ENCODE measurements at regions not wholly inside any gene's neighbourhood (a gene's known extent, or its start where the extent isn't known, plus 50 kb on each side); places are given as distances from the start of the nearest gene placed in this dataset.

- peak overlapping the region; percentile 11; the same call in 1 of the 2 replicates for H3K27ac ChIP-seq (ENCODE audit: control insufficient read depth, insufficient read depth)
- DNase-seq (ENCODE audit: low read depth, low spot score) (no peak), ATAC-seq (peak; percentile 87), FAIRE-seq (peak; percentile 57)
- ChIA-PET POLR2A (interaction anchor here (0.6 to 1.3 kb wide), 6 partner anchors 11 to 1729 kb away, joined by 3 to 4 read pairs (median 3); no protein-coding TSS in a partner anchor), CTCF (interaction anchor here (0.7 to 2.3 kb wide), 9 partner anchors 8 to 560 kb away, joined by 3 to 16 read pairs (median 3); no protein-coding TSS in a partner anchor), SMC1A (ENCODE audit: uncharacterized antibody, unreplicated experiment) (interaction anchor here (0.6 to 3.7 kb wide), 16 partner anchors 15 to 252 kb away, joined by 3 to 30 read pairs (median 6); partner anchors contain the start of gene SEMA6A), RAD21 (ENCODE audit: unreplicated experiment) (interaction anchor here (0.8 to 2.8 kb wide), 8 partner anchors 9 to 120 kb away, joined by 3 to 14 read pairs (median 4); no protein-coding TSS in a partner anchor)
- WGBS (ENCODE audit: insufficient coverage, insufficient replicate concordance, low lambda C conversion rate, missing lambda C conversion rate), result 3% methylated on average over 5 of the region's 5 CpGs
- H3K36me3 ChIP-seq (ENCODE audit: control insufficient read depth in 2 of 2, insufficient read depth in 2 of 2, low read length in 1 of 2), result no peaks in the 10 kb centered on the region
- peaks cover 25% of the 10 kb centered on the region for H3K4me1 ChIP-seq (ENCODE audit: control insufficient read depth, insufficient read depth, low read length)
- H3K27me3 ChIP-seq (replicated peaks in 1 of 2; ENCODE audit: control insufficient read depth in 2 of 2, insufficient read depth in 2 of 2, low read length in 1 of 2), result no peaks in the 10 kb centered on the region
- H3K4me3 ChIP-seq, result no peak overlapping the region; the same call in 1 of the 2 replicates
- no peak overlapping the region for H3K9ac ChIP-seq (ENCODE audit: control insufficient read depth, insufficient read depth, low read length)
- no peaks in the 10 kb centered on the region for H4K20me1 ChIP-seq (ENCODE audit: control insufficient read depth, insufficient read depth)
- peak overlapping the region; percentile 28; the same call in 1 of the 2 replicates for H2AFZ ChIP-seq (ENCODE audit: control insufficient read depth, low read depth, low read length)
- H3K9me3 ChIP-seq (replicated peaks; ENCODE audit: control insufficient read depth, insufficient read depth, low read length), result no peaks in the 10 kb centered on the region; the same call in 2 of the 3 replicates
- peak overlapping the region; percentile 75 for H3K4me2 ChIP-seq (ENCODE audit: control insufficient read depth, insufficient read depth)
- BruUV-seq (replicated peaks), result no TSS peak
- in situ Hi-C loops (cut with MboI) (no loop called here), intact Hi-C loops (cut with micrococcal nuclease; ENCODE audit: unreplicated experiment) (no loop called here)
- H3K79me2 ChIP-seq (ENCODE audit: control insufficient read depth, insufficient read depth, low read length), result no peaks in the 10 kb centered on the region
- TF ChIP-seq SP1 (IDR thresholded peaks at IDR 0.05; ENCODE audit: low read depth, low read length), result peak; percentile 19
- 0 out of 2 replicates have a peak, but pooled peaks have one; percentile 23 for TF ChIP-seq MEF2A (IDR thresholded peaks at IDR 0.05; ENCODE audit: insufficient read depth, low read depth, low read length)
- peak; percentile 96 for TF ChIP-seq IRF4 (IDR thresholded peaks at IDR 0.05; ENCODE audit: low read depth, low read length)
- peak; percentile 82 to 83 for TF ChIP-seq IKZF2 (IDR thresholded peaks at IDR 0.05)
- TF ChIP-seq JUNB (IDR thresholded peaks at IDR 0.05), result peak; percentile 87
- TF ChIP-seq EGR1 (IDR thresholded peaks at IDR 0.05; ENCODE audit: borderline replicate concordance in 1 of 2, low read depth in 2 of 2, low read length in 2 of 2), result no peak
- peak; percentile 63 for TF ChIP-seq EED (IDR thresholded peaks at IDR 0.05; ENCODE audit: low read depth)
- TF ChIP-seq DPF2 (IDR thresholded peaks at IDR 0.05), result peak; percentile 68
- 0 out of 2 replicates have a peak, but pooled peaks have one; percentile 3 for TF ChIP-seq ZNF24 (IDR thresholded peaks at IDR 0.05)
- TF ChIP-seq EP300 (IDR thresholded peaks at IDR 0.05; ENCODE audit: borderline replicate concordance in 1 of 2, control insufficient read depth in 1 of 2, low read depth in 2 of 2, low read length in 2 of 2), result peak; percentile 49 to 76; a peak in 2 of 4 replicates
- TF ChIP-seq SKIL (IDR thresholded peaks at IDR 0.05; ENCODE audit: low read depth, poor library complexity, severe bottlenecking), result peak; percentile 17
- TF ChIP-seq TCF12 (IDR thresholded peaks at IDR 0.05; ENCODE audit: low read depth, low read length), result peak; percentile 63; the same call in 1 of the 2 replicates
- TF ChIP-seq BMI1 (IDR thresholded peaks at IDR 0.05; ENCODE audit: borderline replicate concordance), result no peak
- TF ChIP-seq PAX5 (IDR thresholded peaks at IDR 0.05; ENCODE audit: borderline replicate concordance, low read depth, low read length), result 0 out of 2 replicates have a peak, but pooled peaks have one; percentile 38
- 0 out of 2 replicates have a peak, but pooled peaks have one; percentile 45 for TF ChIP-seq MTA2 (IDR thresholded peaks at IDR 0.05; ENCODE audit: low read depth)
- peak; percentile 89 for TF ChIP-seq IKZF1 (conservative IDR thresholded peaks at IDR 0.05)
- no peak for TF ChIP-seq HDAC6 (IDR thresholded peaks at IDR 0.05; ENCODE audit: unreplicated experiment)
- TF ChIP-seq TCF7 (IDR thresholded peaks at IDR 0.05; ENCODE audit: borderline replicate concordance), result no peak
- TF ChIP-seq RAD21 (IDR thresholded peaks at IDR 0.05; ENCODE audit: insufficient read depth, low read depth, low read length), result peak; percentile 35; the same call in 1 of the 2 replicates
- TF ChIP-seq CREM (IDR thresholded peaks at IDR 0.05; ENCODE audit: low read depth), result peak; percentile 15; the same call in 1 of the 2 replicates
- peak; percentile 96 for TF ChIP-seq NR2F1 (conservative IDR thresholded peaks at IDR 0.05)
- peak; percentile 63; the same call in 1 of the 2 replicates for TF ChIP-seq BCL11A (IDR thresholded peaks at IDR 0.05; ENCODE audit: low read depth, low read length)
- no peak for TF ChIP-seq NRF1 (conservative IDR thresholded peaks at IDR 0.05; ENCODE audit: low read depth, low read length)
- no peak for TF ChIP-seq IRF3 (IDR thresholded peaks at IDR 0.05)
These were observed 121.7 kb upstream of the SEMA6A start for GRCh38 chr5:116696366-116696765.

Measured in GM12878 (cell line).